ENCODE measurements at regions not wholly inside any gene's neighbourhood (a gene's known extent, or its start where the extent isn't known, plus 50 kb on each side); places are given as distances from the start of the nearest gene placed in this dataset.

- H3K9me2 ChIP-seq (ENCODE audit: insufficient read depth), result no peaks in the 10 kb centered on the region
- Mint-ChIP-seq H3K9me3 (no peaks in the 10 kb centered on the region), H3K27ac (no peak overlapping the region), H3K4me3 (no peak overlapping the region), H3K27me3 (ENCODE audit: insufficient read depth, low read depth, poor library complexity) (peaks cover 9% of the 10 kb centered on the region), H3K4me1 (peaks cover 8% of the 10 kb centered on the region), H3K36me3 (ENCODE audit: low read depth) (no peaks in the 10 kb centered on the region)
- H2AFZ ChIP-seq, result no peak overlapping the region
- H4K20me1 ChIP-seq (replicated peaks; ENCODE audit: insufficient read depth), result no peaks in the 10 kb centered on the region
- ATAC-seq, result no peak
- H3K4me3 ChIP-seq, result no peak overlapping the region
- H3K4me1 ChIP-seq (ENCODE audit: insufficient read depth), result peaks cover 7% of the 10 kb centered on the region
- H3K36me3 ChIP-seq (ENCODE audit: insufficient read depth), result no peaks in the 10 kb centered on the region
- no peaks in the 10 kb centered on the region for H3K79me2 ChIP-seq (replicated peaks; ENCODE audit: insufficient read depth)
- no peak overlapping the region for H3K27ac ChIP-seq (ENCODE audit: low read depth)
- no peak overlapping the region for H3K4me2 ChIP-seq
- no peak for TF ChIP-seq REST (IDR thresholded peaks at IDR 0.05; ENCODE audit: unreplicated experiment)
- no peak for TF ChIP-seq STAT1 (IDR thresholded peaks at IDR 0.05; ENCODE audit: unreplicated experiment)
- TF ChIP-seq ZNF331 (CRISPR knock-in tag; IDR thresholded peaks at IDR 0.05; ENCODE audit: low read depth), result no peak
- TF ChIP-seq ZNF114 (CRISPR knock-in tag; IDR thresholded peaks at IDR 0.05), result no peak
- TF ChIP-seq CTCF (conservative IDR thresholded peaks at IDR 0.05; ENCODE audit: low read depth in 2 of 2), result no peak
- TF ChIP-seq NANOG (IDR thresholded peaks at IDR 0.05; ENCODE audit: borderline replicate concordance), result no peak
- no peak for TF ChIP-seq JUNB (IDR thresholded peaks at IDR 0.05; ENCODE audit: unreplicated experiment)
- no peak for TF ChIP-seq ETS1 (IDR thresholded peaks at IDR 0.05)
- no peak for TF ChIP-seq EZH2 (IDR thresholded peaks at IDR 0.05; ENCODE audit: low read depth, unreplicated experiment)
- no peak for TF ChIP-seq POLR2AphosphoS5 (IDR thresholded peaks at IDR 0.05; ENCODE audit: low read depth)
- no peak for TF ChIP-seq EZH2phosphoT487 (IDR thresholded peaks at IDR 0.05; ENCODE audit: unreplicated experiment)
- no peak for TF ChIP-seq CREB1 (CRISPR knock-in tag; IDR thresholded peaks at IDR 0.05; ENCODE audit: low read depth)
- TF ChIP-seq ZNF462 (CRISPR knock-in tag; IDR thresholded peaks at IDR 0.05), result no peak
- no peaks in the 10 kb centered on the region for H3K27me3 ChIP-seq (ENCODE audit: insufficient read depth)
- no peak for DNase-seq (ENCODE audit: low spot score)
- H3F3A ChIP-seq (replicated peaks; ENCODE audit: low read depth), result no peaks in the 10 kb centered on the region
Observed at GRCh38 chr5:172545291-172545801, 91.0 kb upstream of the SH3PXD2B start.
